HCEC 1CT (cell line): ENCODE measurements at regions not wholly inside any gene's neighbourhood (a gene's known extent, or its start where the extent isn't known, plus 50 kb on each side); places are given as distances from the start of the nearest gene placed in this dataset.
A peak's percentile ranks its signal among the peaks of the same experiment; 100 is the strongest.
"Not testable (repeated sequence)": the region's sequence is repeated elsewhere in the genome, so short reads cannot be mapped to it uniquely, and the experiment has no call there.

ENCODE experiments used
- DNase-seq: peaks from one replicate; pipeline ENCODE4 v3.0.0-alpha.2; 2017

DNA sequence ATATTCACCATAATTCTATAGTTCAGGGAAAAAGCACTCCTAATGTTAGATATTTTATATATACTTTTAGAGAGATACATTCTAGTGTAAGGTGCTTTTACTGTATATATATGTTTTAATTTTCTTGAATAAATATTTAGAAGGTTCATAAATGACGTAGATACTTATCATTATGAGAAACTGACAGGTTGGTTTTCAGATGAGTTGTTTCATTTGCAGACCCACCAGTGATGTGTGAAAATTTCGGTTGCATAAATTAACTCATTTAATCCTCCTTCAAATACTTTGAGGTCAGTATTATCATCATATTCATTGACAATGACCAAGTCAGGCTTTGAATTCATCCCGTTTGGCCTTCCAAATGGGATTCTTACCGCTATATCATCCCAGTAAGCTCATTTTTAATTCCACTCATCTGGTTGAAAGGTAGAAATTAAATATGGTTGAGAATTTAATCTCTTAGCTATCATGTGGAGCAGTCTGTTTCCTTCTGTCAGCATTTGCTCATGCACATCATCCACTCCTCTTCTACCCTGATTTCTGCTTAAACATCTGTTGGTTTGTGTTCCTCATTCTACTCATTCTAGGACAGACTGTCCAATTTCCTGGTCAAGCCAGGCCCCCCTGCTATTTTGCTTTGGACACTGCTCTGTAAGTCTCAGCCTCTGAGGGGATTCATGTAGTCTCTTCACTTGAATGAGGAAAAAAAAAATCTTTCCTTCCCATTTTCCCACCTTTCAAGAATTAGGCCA is 1156.6 kb downstream of the PLA2G4A start:
- DNase-seq = no peak

- peak; percentile 23 for DNase-seq
These were observed 1157.3 kb downstream of the PLA2G4A start for GRCh38 chr1:187985897-187986654.

DNA sequence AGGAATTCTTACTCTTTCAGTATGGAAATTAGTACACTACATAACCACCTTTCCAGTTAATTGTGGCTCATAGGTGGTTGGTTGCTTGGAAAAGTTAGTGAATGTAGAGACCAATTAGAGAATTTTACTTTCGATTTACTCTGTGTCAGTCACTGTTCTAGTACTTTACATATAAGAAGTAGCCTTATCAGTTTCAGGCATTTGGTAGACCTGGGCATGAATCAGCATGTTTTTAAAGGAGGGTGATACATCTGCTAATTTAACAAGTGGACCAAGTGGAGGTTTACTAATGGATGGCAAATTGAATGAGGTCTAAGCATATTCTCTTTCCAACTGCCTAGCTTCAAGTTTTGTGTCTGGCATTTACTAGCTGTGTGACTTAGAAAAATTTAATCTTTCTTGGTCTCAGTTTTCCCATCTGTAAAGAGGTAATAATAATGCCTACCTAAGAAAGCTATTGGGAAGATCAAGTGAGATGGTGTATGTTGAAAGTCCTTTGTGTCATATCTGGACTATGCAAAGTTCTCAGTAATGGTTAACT is 1158.6 kb downstream of the PLA2G4A start:
- no peak for DNase-seq

DNA sequence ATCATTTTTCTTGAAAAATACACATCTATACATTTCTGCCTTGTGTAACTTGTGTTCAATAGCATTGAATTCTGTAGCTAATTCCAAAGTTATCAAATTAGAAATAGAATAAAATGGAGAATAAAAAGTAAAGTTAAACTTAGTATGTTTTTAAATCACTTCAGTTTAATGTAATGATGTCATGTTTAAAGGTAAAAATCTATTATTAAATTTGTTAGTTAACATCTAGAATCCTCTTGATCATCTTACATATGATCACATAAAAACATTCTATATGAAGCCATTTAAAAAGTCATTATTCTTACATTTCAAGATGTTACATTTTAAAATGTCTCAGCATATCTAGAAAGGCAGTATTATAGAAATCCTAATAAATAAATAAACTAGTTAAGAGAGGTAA is 1163.2 kb downstream of the PLA2G4A start:
- DNase-seq = no peak

DNA sequence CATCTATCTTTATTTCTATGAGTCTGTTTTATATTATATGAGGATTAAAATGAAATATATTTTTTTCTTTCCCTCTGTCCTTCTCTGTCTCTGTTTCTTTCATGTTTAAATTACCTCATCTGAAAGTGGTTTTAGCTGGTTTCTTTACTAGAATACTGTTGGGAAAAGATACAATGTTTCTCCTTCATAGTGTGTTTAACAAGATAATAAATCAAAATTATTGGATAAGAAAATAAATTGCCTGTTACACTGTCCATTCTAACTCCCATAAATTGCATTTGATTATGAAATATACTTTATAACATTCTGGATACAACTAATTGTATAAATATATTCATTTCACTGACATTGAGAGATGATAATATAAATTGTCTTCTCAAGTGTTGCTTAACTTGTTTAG is 1168.0 kb downstream of the PLA2G4A start:
- DNase-seq = no peak

- peak; percentile 17 for DNase-seq
These were observed 1171.2 kb downstream of the PLA2G4A start for GRCh38 chr1:187999973-188000372.

GRCh38 chr1:188003687-188004086 is 1174.9 kb downstream of the PLA2G4A start:
- not testable (repeated sequence) for DNase-seq

GRCh38 chr1:188004849-188005248 is 1176.1 kb downstream of the PLA2G4A start:
- no peak for DNase-seq

DNA sequence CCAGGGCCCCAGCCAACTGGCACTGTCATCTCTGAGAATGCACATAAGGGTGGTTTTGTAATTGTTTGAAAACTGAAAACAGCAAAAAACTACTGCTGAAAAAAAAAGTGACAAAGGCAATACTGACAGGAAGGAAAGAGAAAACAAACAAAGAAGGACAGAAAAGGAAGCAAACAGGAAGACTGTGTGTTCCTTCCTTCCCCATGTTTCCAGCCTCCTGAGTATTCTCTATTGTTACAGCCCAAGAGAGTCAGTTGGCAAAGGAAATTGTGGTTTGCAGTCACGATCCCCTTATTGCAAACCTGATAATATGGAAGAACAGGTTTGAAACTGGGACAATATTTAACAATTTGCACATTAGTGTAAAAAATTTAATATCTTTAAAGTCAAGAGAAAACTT is 1177.6 kb downstream of the PLA2G4A start:
- DNase-seq = no peak

DNA sequence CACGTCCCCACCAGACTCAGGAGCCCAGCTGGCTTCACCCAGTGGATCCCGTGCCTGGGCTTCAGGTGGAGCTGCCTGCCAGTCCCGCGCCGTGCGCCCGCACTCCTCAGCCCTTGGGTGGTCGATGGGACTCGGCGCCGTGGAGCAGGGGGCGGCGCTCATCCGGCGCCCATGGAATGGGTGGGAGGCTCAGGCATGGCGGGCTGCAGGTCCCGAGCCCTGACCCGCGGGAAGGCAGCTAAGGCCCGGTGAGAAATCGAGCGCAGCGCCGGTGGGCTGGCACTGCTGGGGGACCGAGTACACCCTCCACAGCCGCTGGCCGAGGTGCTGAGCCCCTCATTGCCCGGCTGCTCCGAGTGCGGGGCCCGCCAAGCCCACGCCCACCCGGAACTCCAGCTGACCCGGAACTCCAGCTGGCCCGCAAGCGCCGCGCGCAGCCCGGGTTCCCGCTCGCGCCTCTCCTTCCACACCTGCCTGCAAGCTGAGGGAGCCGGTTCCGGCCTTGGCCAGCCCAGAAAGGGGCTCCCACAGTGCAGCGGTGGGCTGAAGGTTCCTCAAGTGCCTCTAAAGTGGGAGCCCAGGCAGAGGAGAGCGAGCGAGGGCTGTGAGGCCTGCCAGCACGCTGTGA is 1184.6 kb downstream of the PLA2G4A start:
- not testable (repeated sequence) for DNase-seq

DNA sequence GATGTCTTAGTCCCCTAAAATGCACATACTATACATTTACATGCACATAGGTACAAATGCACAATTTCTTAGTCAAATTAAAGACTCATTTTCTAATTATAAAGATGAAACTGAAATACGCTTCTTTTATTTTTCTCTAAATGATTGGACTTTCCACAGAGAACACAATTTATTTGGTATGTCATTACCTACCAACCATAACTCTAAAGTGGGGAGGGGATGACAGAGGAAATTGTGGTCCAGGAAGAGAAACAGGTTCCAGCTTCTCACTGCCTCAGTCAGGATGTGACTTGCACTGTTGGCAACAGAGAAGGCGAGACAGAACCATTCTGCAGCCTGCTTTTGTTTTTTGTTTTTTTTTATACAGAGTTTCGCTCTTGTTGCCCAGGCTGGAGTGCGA is 1189.2 kb downstream of the PLA2G4A start:
- DNase-seq = no peak

- DNase-seq = peak; percentile 60
These were observed 1193.9 kb downstream of the PLA2G4A start for GRCh38 chr1:188022661-188023060.

DNA sequence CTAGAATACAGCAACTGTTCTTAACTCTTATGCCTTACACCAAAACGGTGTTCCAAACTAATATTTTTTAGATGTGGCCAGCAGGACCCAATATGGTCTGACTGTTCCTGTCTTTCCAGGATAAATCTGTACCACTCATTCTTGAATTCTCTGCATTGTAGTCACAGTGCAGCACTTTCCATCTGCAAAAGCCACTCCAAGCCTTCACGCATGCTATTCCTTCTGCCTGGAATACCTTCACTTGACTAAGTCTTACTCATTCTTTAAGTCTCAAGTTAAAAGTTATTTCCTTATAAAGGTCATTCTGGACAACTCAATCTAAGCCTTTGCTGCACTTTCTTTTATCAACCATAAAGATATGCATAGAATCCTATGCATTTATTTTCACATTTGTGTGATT is 1194.5 kb downstream of the PLA2G4A start:
- peak; percentile 73 for DNase-seq

GRCh38 chr1:188027613-188028012 is 1198.9 kb downstream of the PLA2G4A start:
- peak; percentile 97 for DNase-seq

DNA sequence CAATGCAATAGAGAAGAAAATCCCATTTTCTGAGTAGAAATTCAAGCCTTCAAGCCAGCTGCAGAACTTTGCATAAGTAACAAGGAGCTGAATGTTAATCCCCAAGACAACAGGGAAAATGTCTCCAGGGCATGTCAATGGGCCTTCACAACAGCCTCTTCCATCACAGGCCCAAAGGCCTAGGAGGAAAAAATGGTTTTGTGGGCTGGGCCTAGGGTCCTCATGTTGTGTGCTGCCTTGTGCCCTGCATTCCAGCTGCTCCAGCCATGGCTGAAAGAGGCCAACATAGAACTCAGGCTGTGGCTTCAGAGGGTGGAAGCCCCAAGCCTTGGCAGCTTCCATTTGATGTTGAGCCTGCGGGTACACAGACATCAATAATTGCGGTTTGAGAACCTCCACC is 1208.8 kb downstream of the PLA2G4A start:
- not testable (repeated sequence) for DNase-seq

- no peak for DNase-seq
These were observed 1214.9 kb downstream of the PLA2G4A start for GRCh38 chr1:188043536-188044245.

DNA sequence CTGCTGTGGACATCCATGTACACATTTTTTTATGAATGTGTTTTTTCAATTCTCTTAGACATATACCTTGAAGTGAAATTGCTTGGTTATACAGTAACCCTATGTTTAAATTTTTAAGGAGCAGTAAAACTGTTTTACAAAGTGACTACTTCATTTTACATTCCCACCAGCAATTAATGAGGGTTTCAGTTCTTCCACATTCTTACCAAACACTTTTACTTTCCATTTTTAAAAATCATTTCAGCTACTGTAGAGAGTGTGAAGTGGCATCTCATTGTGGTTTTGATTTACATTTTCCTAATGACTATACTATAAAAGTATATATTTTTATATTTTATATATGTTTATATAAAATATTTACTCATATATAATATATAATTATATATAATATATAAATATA is 1221.5 kb downstream of the PLA2G4A start:
- no peak for DNase-seq

DNA sequence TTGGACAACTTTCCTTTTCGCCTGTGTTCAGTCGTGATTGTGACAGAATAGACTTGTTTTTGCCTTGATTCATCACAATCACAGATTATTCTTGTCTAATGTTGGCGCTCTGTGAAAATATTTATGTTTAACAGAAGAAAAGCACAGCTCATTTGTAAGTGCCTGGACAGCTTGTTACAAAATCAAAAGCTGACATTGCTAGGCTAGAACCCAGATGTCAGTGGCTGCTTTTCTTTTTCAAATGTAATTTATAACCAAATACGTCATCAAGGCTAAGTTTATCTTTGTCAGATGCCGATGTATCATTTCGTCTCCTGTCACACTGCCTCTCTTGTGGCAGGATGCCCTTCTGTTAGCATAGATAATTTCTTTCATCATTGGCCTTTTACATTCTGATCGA is 1227.3 kb downstream of the PLA2G4A start:
- peak; percentile 48 for DNase-seq

DNA sequence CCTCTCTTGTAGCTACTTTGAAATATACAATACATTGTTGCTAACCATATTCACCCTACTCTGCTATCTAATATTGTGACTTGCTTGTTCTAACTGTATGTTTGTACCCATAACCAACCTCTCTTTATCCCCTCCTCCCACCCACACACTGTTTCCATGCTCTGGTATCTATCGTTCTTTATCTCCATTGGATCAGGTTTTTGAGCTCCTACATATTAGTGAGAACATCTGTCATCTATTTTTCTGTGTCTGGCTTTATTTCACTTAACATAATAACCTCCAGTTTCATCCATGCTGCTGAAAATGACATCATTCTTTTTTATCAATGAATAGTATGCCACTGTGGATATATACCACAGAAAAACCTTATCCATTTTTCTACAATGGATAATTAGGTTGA is 1230.1 kb downstream of the PLA2G4A start:
- no peak for DNase-seq

DNA sequence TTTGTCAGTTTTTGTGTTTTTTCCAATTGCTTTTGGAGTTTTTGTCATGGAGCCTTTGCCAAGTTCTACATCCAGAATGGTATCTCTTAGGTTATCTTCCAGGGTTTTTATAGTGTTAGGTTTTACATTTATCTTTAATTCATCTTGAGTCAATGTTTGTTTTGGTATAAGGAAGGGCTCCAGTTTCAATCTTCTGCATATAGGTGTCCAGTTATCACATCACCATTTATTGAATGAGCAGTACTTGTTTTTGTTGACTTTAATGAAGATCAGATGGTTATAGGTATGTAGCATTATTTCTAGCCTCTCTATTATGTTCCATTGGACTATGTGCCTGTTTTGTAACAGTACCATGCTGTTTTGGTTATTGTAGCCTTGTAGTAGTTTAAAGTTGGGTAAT is 1233.1 kb downstream of the PLA2G4A start:
- DNase-seq = no peak

DNA sequence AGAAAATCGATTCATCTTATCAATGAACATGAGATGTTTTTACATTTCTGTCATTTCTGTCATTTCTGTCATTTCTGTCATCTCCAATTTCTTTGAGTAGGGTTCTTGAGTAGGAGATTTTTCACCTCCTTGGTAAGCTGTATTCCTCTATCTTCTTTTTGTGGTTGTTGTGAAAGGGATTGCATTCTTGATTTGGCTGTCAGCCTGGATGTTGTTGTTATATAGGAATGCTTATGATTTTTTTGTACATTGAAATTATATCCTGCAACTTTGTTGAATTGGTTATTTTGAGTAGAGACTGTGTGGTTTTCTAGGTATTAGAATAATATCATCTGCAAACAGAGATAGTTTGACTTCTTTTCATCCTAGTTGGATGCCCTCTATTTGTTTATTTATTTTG is 1233.7 kb downstream of the PLA2G4A start:
- DNase-seq = peak; percentile 21

DNA sequence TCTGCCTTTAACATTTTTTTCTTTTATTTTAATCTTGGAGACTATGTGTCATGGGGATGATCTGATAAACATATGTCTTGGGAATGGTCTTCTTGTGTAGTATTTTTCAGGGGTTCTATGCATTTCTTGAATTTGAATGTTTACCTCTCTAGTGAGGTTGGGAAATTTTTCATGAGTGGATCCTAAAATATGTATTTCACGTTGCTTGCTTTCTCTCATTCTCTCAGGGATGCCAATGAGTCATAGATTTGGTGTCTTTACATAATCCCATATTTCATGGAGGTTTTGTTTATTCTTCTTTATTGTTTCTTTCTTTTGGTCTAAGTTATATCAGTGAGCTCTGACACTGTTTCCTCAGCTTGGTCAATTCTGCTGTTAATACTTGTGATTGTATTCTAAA is 1237.2 kb downstream of the PLA2G4A start:
- peak; percentile 78 for DNase-seq

DNA sequence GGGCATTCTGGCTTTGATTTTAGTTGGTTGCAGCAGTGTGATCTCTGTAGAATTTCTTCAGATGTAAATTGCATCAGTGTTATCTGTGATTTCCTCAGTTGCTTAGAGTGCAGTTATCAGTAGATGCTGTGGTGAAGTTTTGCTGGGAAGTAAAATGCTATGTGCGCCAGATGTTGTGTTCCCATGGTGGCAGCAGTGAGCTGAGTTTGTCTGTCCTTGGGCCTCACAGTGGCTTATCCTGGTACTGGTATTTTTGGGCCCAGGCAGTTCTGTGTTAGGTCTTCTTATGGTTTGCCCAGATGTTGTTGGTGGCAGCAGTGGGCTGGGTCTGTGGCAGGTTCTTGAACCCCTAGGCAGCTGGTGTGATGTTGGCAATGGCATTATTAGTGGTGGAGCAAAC is 1242.1 kb downstream of the PLA2G4A start:
- DNase-seq = no peak
